HG03039 (cell line): ENCODE measurements at regions not wholly inside any gene's neighbourhood (a gene's known extent, or its start where the extent isn't known, plus 50 kb on each side); places are given as distances from the start of the nearest gene placed in this dataset.

Source experiments
- ATAC-seq: cut with Tn5 transposase; IDR thresholded peaks from one replicate; pipeline ENCODE4 v1.9.1; 2021; ENCODE audit warnings: mild to moderate bottlenecking, moderate library complexity; ENCODE audit not compliant: unreplicated experiment

DNA sequence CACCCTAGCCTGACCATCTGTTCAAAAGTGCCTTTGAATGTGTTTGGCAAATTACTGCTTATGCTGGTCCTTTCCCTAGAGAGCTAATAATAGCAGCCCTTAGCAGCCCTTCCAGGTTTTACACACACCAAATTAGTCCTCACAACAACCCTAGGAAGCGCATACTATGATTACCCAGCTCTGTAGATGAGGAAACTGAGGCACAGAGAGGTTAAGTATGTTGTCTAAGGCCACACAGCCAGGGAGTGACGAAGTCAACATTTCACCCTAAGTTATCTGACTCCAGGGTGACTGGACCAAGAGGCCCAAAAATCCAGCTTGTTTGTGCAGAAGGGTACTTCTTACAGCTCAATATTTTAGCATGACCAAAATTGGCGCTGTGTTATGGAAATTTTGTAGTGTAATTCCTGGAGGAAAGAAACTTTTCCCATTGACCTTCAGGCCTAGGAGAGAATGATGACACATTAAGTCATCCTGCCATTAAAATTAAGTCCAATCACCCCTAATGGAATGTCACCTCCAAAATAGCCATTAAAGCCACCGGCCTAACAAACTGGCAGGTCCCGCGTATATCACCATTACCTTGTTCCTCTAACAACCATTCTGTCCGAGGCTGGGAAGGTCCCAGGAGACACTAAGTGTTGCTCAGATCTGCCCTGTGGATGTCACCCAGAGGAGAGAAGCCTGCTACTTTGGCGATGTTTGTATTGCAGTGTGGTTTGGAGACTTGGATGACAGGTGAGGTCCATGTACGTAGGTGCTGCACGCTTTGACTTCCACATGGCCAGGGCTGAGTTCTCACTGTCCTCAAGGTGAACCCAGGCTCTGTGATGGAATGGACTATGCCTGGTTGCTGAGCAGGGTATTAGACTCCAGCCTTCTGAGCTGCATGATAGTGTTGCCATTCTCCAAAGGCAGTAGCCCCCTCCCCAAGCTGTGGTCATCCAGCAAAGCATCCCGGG is 258.3 kb downstream of the TOMM20 start:
- no peak for ATAC-seq

DNA sequence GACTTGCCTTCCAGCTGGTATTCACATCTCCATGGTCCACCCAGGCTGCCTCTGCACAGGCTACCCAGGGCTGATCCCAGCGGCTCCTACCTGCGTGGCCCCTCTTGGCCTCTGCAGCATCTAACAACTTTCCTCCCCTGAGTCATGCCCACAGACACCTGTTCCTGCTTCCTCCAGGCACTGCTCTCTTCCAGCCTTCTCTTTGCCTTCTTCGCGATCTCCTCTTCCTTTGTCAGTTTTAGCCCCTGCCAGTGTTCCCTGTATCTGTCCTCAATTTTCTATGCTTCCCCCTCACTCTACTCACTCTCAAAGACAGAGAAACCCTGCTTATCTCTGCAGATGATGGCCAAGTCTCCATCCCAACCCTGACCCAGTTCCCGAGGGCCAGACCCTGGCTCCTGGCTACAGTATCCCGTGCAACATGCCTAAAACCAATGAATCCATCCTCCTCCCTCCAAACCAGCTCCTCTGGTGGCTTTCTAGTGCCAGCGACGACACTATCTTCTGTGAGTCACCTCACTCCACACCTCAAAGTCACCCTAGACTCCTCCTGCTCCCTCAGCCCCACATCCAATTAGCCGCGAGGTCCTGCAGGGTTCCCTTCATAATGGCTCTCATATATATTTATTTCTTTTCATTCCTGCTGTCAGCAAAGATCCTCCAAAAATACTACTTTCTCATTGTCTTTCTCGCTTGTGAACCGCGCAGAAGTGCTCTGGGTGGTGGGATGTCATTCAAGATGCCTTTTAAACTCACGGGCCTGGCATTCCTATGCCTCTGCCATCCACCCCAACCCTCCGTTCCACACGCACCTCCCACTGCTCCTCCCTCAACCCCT is 259.2 kb downstream of the TOMM20 start:
- ATAC-seq: no peak

DNA sequence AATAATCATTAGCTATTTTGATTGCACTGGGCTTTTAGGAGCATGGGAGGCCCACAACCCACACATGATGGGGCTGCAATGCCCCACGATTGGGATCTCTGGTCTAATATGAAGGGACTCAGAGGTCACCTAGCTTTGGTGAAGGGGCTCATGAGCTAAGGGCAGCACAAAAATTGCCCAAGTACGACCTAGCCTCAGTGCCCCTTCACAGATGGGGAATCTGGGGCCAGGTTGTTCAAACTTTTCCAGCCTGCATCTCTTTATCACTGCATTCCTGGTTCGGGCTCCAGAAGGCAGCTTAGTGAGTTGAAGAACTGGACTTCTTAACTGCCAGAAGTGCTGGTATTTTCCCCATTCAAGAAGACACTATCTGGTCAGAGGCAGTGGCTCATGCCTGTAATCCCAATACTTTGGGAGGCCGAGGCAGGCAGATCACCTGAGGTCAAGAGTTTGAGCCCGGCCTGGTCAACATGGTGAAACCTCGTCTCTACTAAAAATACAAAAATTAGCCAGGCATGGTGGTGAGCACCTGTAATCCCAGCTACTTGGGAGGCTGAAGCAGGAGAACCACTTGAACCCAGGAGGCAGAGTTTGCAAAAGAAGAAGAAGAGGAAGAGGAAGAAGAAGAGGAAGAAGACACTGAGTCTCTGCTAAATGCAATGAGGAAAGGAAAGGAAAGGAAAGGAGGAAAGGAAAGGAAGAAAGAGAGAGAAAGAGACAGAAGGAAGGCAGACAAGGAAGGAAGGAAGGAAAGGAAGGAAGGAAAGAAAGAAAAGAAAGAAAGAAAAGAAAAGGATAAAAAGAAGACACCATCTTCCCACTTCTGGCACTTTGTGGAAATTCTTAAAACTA is 258.5 kb upstream of the IRF2BP2 start:
- ATAC-seq: no peak

DNA sequence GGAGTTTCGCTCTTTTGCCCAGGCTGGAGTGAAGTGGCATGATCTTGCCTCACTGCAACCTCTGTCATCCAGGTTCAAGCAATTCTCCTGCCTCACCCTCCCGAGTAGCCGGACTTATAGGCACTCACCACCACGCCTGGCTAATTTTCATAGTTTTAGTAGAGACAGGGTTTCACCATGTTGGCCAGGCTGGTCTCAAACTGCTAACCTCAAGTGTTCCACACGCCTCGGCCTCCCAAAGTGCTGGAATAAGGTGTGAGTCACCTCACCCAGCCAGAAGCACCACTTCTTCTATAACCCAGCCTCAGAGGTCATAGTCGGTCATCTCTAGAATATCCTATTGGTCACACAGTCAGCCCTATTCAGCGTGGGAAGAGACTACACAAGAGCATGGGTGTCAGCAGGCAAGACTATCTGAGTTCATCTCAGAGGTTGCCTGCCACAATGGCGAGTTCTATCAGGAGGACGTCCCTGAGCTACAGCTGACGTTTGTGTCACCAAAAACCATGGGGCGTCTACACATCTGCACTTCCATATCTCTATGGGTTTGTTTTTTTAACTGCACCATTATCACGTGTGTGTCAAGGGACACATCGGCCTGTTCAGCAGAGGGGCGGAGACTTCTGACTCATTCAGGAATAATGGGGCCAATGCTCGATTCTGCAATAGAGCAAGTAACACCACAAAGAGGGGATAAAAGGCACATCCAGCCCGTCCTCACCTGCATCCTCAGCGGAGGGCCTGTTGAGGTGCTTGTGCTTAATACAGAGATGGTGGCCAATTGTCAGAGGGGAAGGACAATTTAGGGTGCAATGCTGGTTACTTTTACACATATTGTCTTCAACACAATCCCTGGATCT is 256.3 kb upstream of the IRF2BP2 start:
- ATAC-seq: no peak

DNA sequence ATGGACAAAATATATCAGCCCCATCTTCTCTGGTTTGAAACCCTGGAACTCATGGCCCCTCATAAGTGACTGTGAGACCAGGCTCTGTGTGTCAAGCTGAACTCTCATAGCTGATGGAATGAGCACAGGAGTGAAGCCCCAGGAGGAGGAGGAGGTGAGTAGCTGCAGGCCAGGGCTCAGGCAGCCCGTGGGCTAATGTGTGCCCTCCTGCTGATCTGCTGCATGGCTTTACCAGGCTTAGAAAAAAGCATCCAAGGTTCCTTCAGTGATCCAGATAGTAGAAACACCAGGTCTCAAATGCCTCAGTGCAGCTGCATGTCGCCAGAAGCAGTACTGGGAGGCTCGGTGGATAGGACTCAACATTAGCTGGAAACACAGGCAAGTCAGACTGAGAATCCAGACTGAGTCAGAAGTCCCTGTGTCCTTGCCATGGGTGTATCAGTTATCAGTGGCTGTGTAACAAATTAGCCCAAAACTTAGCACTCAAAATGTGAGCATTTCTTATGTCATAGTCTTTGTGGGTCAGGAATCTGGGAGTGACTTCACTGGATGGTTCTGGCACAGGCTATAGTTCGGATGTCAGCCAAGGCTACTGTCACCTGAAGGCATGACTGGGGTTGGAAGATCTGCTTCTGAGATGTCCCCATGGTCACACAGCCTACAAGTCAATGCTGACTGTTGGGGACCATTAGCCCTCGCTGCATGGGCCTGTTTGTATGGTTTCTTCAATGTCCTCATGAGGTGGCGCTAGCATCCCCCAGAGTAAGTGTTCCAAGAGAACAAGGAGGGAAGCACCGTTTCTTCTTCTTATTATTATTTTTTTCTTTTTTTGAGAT is 255.4 kb upstream of the IRF2BP2 start:
- no peak for ATAC-seq

DNA sequence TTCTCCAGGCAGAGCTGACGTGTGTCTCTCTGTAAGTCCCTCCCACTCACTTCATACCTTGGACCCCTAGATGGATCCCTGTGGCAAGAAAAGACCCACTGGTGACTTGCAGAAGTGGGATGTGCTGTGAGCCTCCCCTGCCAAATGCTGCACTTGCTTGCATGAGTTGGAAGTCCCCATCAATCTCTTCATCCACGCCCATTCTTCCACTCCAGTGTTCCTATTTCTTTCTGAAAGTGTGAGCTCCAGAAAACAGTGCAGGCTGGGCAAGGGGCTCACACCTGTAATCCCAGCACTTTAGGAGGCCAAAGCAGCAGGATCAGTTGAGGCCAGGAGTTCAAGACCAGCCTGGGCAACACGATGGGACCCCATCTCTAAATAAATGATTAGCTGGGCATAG is 254.1 kb upstream of the IRF2BP2 start:
- ATAC-seq: no peak

DNA sequence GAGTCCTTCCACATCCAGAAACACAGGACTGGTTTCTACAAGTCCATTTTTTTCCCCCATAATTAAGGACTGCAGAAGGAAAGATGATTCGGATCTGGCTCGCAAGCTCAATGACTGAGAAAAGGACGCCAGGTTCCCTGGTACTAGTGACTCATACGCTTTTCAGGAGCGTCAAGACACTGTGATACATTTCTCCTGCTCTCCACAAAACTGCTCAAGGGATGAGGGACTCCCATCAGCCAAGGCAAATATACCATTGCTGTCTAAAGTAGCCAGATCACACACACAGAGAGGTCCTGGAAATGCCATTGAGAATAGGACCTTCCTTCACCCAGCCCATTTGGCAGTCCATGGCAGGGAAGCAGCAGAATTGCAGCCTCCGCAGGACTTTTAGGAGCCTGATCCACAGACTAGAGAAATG is 253.6 kb upstream of the IRF2BP2 start:
- ATAC-seq: no peak

DNA sequence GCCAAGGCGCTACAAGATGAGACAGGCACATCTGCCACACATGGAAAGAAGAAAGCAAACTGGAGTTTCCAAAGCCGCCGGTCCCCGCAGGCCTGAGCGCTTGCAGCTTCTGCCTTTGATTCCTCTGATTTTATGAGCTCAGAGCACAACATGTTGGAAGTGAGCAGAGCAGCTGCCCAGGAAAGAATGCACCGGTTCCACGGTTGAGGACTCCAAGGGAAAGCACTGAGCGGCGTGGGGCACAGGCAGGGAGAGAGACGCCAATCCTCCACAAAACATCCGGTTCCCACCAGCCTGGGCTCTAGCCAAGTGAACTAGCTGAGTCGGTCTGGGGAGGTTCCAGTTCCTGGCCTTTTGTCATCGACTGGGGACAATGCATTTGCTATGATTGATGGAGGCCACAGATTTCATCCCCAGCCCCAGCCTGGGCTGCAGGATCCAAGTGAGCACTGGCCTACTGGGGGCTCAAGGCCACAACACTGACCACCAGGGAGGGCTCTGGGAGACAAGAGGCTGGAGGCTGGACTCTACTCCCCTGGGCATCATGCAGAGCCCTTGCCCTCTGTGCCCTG is 253.1 kb upstream of the IRF2BP2 start:
- no peak for ATAC-seq

DNA sequence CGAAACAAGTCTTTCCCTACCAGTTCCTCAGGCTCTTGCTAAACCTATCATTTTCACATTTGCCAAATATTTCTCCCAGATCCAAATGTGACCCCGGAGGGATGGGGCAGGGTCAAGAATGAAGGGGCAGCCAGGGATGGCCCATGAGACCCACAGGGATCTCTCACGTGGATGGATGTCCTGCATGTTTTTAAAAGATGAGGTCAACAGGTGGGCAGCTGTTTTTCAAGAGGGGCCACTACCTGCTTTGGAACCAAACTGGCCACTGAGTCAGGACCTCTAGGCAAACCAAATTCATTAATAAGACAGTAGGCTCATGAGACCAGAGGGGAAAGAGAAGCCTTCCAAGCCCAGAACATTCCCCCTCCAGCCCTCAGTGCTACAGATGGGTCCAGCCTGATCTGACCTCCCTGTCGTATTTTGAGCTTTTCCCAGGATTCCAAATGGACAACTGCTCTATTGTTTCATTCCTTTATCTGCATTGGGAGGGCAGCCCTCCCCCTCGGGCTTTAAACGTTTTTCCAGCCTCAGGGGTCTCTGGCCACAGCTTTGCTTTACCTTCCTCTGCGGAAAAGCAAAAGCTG is 252.5 kb upstream of the IRF2BP2 start:
- ATAC-seq: no peak

DNA sequence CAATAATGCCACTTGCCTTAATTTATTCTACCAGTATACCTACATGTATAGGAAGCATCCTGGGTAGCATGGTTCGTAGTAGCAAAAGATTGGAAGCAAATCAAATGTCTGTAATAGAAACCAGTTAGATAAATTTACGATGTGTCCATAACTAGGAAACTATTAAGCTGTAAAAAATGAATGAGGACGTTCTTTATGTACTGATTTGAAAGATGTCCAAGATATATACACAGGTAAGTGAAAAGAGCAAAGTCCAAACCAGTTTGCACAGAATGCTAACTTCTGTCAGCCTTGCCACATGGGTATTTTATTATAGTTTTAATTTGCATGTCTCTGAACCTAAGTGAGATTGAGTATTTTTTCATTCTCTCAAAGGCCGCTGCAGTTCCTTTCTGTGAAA is 251.8 kb upstream of the IRF2BP2 start:
- ATAC-seq: no peak

DNA sequence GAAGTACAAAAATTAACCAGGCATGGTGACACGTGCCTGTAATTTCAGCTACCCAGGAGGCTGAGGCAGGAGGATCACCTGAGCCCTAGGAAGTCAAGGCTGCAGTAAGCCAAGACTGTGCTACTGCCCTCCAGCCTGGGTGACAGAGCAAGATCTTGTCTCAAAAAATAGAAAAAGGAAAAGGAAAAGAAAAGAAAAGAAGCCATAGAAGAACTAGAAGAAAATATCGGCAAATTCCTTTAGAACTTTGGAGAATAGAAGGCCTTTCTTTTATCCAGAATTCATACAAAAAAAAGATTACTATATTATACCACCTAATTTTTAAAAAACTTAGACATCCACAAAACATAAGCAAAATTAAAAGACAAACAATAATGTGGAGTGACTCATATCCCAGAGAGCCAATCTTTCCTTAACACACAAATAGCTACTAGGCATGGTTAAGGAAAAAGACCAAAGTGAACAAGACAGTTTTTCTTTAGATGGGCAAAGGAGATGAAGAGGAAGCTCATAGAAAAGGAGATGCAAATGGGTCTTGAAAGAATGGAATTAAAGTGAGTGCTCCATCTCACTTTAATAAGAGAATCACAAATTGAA is 251.1 kb upstream of the IRF2BP2 start:
- ATAC-seq: no peak

DNA sequence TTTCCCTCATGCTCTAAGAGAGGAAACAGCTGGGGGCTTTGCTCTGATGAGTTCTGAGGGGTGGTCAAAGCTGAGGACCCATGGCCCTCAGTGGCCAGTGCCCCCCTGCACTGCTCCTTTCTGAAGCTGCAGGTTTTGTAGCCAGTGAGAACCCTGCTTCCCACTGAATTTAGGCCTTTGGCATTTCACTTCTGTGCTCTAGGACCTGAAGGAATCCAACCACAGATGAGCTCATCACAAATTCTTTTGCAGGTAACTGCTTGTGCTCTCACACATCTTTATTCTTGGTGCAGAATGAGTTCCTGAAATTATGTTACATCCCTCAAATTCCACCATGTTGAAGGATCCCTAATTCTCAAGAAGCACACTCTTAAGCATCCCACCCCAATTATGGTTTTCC is 248.7 kb upstream of the IRF2BP2 start:
- ATAC-seq: no peak

DNA sequence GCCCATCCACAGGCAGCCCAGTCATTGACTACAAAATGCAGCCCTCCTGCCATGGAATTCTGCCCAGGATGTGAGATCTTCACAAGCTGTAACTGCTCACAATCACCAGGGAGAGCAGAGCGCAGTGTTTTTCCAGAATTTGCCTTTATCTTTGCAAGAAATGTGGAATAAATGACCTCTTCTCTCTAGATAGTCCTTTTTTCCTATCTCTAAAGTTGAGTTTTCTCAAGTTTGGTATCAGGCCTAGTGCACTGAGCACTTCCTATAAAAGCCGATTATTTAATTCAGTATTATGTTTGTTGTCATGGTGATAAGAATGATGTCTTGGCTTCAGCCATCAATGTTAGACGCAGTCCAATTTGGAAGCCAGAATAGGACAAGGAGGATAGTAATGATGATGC is 246.9 kb upstream of the IRF2BP2 start:
- ATAC-seq: no peak

DNA sequence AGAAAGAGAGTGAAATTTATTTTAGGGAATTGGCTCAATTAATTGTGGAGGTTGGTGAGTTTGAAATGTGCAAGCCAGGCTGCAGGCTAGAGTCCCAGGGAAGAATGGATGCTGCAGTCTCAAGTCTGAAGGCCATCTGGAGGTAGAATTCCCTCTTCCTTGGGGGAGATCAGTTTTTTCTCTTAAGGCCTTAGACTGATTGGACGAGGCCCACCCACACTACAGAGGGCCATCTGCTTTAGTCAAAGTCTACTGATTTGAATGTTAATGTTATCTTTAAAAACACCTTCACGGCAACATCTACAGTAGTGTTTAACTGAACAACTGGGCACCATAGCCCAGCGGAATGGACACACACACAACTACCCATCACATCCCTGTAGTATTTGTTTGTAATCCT is 245.9 kb upstream of the IRF2BP2 start:
- ATAC-seq: no peak

DNA sequence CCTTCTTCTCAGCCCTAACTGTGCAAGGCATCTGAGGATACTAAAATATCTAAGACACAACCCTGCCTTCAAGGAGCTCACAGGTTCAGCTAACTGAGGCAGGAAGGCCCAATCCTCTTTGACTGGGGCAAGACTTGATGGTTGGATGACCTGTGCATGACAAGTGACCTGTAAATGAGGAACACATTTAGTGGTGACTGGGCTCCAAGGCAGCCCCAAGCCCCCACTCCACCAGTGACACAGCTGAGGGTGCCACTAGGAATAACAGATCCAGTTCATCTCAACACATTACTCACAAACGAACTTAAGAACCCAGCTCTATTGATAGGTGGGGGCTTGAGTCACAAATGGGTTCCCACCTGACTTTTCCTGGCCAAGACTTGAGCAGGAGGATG is 244.7 kb upstream of the IRF2BP2 start:
- ATAC-seq: no peak

DNA sequence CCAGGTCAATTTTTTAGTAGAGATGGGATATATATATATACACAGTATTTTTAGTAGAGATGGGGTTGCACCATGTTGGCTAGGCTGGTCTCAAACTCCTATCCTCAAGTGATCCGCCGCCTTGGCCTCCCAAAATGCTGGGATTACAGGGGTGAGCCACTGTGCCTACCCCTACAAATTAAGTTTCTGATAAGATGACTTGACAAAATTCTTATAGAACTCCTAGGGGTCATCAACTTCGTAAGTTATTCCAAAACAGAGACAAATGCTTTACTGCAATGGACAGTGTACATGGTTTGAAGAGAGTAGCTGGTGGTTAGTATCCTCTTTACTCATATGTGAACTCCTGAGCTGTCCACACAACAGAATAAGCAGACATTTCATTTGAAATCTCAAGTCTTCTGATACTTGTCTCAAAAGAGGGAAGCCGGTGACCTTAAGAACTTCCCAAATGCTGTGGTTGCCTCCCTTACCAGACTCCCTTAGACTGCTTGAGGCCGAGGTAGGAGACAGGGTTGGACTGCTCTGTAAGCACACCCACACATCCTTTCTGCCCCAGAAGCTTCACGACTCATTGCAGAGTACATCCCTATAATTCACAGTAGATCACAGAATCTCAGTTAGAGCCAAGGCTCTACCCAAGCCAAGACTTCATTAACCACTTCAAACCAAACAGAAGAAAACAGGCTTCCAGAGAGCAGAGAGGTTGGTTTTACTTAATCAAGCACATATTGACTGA is 244.1 kb upstream of the IRF2BP2 start:
- ATAC-seq: no peak

DNA sequence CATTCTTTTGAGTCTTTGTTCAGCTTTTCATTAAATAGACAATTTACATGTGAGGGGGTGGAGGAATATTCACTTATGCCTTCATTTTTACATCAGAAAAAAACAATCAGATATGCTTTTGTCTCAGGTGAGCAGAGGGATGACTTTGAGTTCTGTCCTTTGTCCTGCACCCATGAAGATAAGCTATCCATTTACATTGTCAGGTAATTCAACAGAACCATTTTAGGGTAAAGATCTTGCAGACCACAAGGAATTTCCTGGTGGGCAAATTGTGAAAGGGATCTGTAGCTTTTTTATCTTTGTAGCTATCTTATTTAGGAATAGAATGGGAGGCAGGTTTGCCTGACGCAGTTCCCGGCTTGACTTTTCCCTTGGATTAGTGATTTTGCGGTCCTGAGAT is 242.7 kb upstream of the IRF2BP2 start:
- ATAC-seq: no peak
